ENCODE measurements at regions not wholly inside any gene's neighbourhood (a gene's known extent, or its start where the extent isn't known, plus 50 kb on each side); places are given as distances from the start of the nearest gene placed in this dataset.
A peak's percentile ranks its signal among the peaks of the same experiment; 100 is the strongest.
"Not testable (repeated sequence)": the region's sequence is repeated elsewhere in the genome, so short reads cannot be mapped to it uniquely, and the experiment has no call there.

DNA sequence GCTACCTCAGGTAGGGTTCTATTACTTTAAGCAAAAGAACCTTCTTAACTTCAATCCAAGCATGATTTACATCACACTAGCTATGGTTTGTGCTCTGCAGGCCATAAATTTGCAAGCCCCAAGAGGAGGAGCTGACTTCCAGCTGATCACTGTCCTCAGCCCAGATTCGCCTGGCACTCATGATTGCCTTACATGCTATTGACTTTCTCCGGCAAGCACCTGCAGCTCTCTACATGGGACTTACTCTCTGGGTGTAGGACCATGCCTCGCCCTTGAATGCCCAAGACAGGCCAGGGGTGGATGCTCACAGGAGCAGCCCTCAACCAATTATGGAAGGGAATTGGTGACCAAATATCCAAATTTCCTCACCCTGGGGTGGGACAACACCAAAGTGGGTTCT, 99.8 kb downstream of the ESM1 start:
- DNase-seq (ENCODE audit: low read depth in 3 of 3, low spot score in 2 of 3) = no peak

- no peak for DNase-seq (ENCODE audit: low read depth in 3 of 3, low spot score in 2 of 3)
Observed at GRCh38 chr5:54884195-54884536, 101.2 kb downstream of the ESM1 start.

- peak in 1 of 3 donors; percentile 72 for DNase-seq (ENCODE audit: low read depth in 3 of 3, low spot score in 2 of 3)
Observed at GRCh38 chr5:54883374-54884194, 101.8 kb downstream of the ESM1 start.

DNA sequence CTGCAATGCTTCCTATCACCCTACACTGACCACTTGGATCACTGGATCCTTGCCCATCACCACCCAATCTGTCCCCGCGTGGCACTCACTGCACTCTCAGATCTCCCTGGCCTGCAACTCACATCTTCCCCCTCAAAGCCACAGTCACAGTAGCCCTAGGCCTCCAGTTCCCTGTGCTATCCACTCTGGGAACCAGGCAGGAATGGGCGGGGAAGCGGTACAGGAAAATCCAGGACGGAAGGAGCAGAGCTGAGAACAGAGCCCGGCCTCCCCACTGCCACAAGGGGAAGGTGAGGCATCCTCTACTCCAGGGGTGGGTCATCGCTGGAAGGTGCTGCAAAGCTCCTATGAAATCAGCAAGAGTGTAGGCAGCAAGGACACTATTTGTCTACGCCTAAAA, 102.6 kb downstream of the ESM1 start:
- DNase-seq (ENCODE audit: low read depth in 3 of 3, low spot score in 2 of 3) = no peak

DNA sequence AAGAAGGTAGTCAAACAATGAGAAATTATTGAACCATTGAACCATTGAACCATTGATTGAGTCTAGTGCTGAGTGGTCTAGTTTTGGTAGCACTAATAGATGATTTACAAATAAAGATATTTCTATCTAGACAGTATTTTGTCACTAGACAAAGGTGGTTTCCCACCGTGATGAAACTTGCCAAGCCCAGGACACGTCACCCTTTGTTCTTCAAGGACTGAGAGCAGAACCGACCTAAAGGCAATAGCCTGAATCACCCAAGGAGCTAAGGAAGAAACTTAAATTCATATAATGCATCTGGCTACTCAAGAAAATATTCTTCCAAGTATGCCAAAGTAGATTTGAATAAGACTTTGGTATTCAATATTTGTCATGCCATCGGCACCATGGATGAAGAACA, 103.3 kb downstream of the ESM1 start:
- DNase-seq (ENCODE audit: low read depth in 3 of 3, low spot score in 2 of 3) = no peak

GRCh38 chr5:54881286-54882005, 103.9 kb downstream of the ESM1 start:
- no peak for DNase-seq (ENCODE audit: low read depth in 3 of 3, low spot score in 2 of 3)

GRCh38 chr5:54876976-54877375, 108.4 kb downstream of the ESM1 start:
- no peak for DNase-seq (ENCODE audit: low read depth in 3 of 3, low spot score in 2 of 3)

DNA sequence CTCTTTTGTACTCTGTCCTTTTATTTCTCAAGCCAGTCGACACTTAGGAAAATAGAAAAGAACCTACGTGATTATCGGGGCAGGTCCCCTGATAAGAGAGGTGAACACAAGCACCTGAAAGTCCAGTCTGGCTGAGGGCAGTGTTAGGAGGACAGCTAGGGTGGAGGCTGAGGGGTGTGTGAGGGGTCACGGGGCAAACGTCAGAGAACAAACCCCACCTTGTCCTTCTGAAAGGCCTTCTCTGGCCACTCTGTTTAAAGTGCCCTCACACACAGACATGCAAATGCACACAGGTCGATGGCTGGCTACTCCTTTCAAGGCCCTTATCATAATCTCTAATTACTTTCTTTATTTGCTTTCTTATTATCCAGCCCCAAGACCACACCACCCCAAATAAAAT, 108.8 kb downstream of the ESM1 start:
- DNase-seq (ENCODE audit: low read depth in 3 of 3, low spot score in 2 of 3) = no peak

DNA sequence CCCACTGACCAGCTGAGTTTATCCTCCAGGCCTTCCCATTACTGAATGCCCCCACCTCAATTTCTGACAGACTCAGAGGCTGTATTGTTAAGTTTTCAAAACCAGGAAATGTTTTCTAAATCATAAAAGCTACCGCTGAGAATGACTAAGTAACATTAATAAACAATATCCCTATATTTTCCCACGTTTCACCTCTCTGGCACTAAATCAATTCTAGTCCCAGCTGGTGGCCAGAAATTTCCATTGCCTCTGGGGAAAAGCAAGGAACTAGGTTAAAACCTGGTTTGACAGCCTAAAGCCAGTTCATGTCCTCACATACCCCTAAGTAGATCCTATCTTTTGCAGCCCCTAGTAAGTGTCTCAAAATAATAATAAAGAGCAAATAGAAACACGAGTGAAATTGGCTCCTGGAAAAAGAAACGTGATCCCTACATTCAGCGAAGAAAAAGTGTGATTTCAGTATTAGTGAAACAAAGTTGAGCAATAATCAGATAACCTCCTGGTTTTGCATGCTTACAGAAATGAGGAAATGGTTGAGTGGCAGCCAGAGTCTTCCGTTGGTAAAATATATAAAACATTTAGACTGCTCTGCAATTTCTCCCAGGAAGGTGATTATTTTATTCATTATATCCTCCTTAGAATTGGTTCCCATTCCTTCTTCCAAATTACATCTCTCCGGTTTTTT, 110.9 kb downstream of the ESM1 start:
- DNase-seq (ENCODE audit: low read depth in 3 of 3, low spot score in 2 of 3) = no peak

DNA sequence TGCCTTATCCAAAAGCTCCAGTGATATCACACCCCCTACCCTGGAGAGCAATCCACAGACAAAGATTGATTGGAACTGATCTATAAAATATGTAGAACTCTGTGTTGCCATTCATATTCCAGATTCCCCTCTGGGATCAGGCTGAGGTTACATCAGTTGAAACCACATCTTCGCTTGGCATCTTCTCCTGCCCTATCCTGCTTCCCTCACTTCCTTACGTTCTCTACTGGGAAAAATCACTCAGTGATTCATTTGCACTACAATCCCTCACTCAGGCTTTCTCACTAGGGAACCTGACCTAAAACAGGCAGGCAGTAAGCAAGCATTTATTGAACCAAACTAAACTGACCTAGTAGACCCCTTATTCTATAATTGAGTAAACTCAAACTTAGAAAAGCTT, 111.7 kb downstream of the ESM1 start:
- DNase-seq (ENCODE audit: low read depth in 3 of 3, low spot score in 2 of 3) = no peak

GRCh38 chr5:54872810-54873209, 112.6 kb downstream of the ESM1 start:
- no peak for DNase-seq (ENCODE audit: low read depth in 3 of 3, low spot score in 2 of 3)

GRCh38 chr5:54870271-54870670, 115.1 kb downstream of the ESM1 start:
- no peak for DNase-seq (ENCODE audit: low read depth in 3 of 3, low spot score in 2 of 3)

- no peak for DNase-seq (ENCODE audit: low read depth in 3 of 3, low spot score in 2 of 3)
Observed at GRCh38 chr5:54869691-54870090, 115.7 kb downstream of the ESM1 start.

- DNase-seq (ENCODE audit: low read depth in 3 of 3, low spot score in 2 of 3) = no peak
Observed at GRCh38 chr5:54868511-54869483, 116.6 kb downstream of the ESM1 start.

DNA sequence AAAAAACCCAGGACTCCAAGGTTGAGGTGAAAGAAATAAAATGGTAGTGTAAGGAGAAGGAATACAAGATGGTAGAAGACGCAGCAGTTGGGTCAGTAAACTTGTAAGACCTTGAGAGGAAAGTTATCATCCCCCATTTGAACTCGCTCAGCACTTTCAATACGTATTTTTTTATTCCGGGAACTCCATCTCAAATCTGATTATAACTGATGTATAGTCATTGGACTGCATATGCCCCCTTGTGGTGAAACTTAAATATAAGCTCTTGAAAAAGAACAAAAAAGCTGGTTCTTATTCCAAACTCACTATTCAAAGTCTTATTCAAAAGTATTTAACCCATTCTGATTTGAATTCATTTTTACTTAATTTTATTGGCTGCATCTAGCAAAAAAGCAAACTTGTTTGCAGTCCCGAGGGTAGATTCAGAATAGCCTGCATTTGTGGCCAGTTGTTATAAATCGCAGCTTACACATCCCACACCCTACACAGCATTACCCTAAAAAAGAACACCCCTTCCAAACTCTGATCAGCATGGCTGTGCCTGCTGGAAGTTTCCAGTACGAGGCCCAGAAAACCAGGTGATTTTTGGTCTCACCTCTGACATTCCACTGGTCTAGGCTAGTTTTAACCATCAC, 118.0 kb downstream of the ESM1 start:
- peak in 1 of 3 donors; percentile 33 for DNase-seq (ENCODE audit: low read depth in 3 of 3, low spot score in 2 of 3)

DNA sequence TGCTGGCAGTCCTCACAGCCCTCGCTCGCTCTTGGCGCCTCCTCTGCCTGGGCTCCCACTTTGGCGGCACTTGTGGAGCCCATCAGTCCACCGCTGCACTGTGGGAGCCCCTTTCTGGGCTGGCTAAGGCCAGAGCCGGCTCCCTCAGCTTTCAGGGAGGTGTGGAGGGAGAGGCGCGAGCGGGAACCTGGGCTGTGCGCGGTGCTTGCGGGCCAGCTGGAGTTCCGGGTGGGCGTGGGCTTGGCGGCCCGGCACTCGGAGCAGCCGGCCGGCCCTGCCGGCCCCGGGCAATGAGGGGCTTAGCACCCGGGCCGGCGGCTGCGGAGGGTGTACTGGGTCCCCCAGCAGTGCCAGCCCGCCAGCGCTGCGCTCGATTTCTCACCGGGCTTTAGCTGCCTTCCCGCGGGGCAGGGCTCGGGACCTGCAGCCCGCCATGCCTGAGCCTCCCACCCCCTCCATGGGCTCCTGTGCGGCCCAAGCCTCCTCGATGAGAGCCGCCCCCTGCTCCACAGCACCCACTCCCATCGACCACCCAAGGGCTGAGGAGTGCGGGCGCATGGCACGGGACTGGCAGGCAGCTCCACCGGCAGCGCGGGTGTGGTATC, 120.4 kb downstream of the ESM1 start:
- DNase-seq (ENCODE audit: low read depth in 3 of 3, low spot score in 2 of 3) = not testable (repeated sequence)

- no peak for DNase-seq (ENCODE audit: low read depth in 3 of 3, low spot score in 2 of 3)
Observed at GRCh38 chr5:54862036-54862435, 123.4 kb downstream of the ESM1 start.

- DNase-seq (ENCODE audit: low read depth in 3 of 3, low spot score in 2 of 3) = no peak
Observed at GRCh38 chr5:54861212-54861894, 124.0 kb downstream of the ESM1 start.

DNA sequence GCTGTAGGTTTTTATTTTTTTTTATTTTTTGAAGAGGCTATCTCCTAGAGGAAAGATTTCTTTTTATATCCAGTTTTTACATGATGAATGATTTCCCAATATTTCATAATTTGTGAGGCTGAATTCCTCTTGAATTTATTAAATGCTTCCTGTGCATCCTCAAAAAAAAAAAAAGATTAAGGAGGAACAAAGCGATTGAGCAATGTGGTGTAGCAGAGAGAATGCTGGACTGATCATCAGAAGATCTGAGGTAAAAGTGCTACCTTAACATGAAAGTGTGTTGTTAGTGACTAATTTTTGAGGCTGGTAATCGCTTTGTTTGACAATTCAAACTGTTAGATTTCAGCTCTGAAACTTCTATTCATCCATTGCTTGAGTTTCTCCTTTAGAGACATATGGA, 125.1 kb downstream of the ESM1 start:
- DNase-seq (ENCODE audit: low read depth in 3 of 3, low spot score in 2 of 3) = no peak
